Lung (tissue), 11 donors: ENCODE measurements at regions not wholly inside any gene's neighbourhood (a gene's known extent, or its start where the extent isn't known, plus 50 kb on each side); places are given as distances from the start of the nearest gene placed in this dataset.

Experiments
- ATAC-seq: fragments of 200-7000 bp; cut with Tn5 transposase; one replicate; pipeline ENCODE4 v1.9.1; 2020; ENCODE audit warnings: moderate number of reproducible peaks; ENCODE audit not compliant: insufficient read depth, low FRiP score
- DNase-seq, 3 donors: peaks; one replicate each; pipeline ENCODE4 v3.0.0-alpha.2; 2013 to 2017
- H3K27ac ChIP-seq, 2 donors: one replicate each; pipeline ENCODE4 v1.5.1; 2013; ENCODE audit warnings: mild to moderate bottlenecking in 2 of 2, moderate library complexity in 2 of 2, control low read depth in 1 of 2, inconsistent platforms in 1 of 2, low read depth in 1 of 2, low read length in 1 of 2
- H3K27me3 ChIP-seq, 3 donors: one replicate each; pipeline ENCODE4 v1.5.1; 2013; ENCODE audit warnings: low read length in 2 of 3; ENCODE audit not compliant: control insufficient read depth in 3 of 3, insufficient read depth in 3 of 3
- H3K36me3 ChIP-seq, 4 donors: one replicate each; pipeline ENCODE4 v1.5.1; 2013; ENCODE audit warnings: low read length in 4 of 4, mild to moderate bottlenecking in 1 of 4, moderate library complexity in 1 of 4; ENCODE audit not compliant: control insufficient read depth in 4 of 4, insufficient read depth in 4 of 4
- H3K4me1 ChIP-seq, 5 donors: one replicate each; pipeline ENCODE4 v1.5.1; 2013; ENCODE audit warnings: low read length in 5 of 5, mild to moderate bottlenecking in 2 of 5, moderate library complexity in 1 of 5; ENCODE audit not compliant: control insufficient read depth in 5 of 5, insufficient read depth in 5 of 5
- H3K4me3 ChIP-seq: one replicate; pipeline ENCODE4 v1.5.1; 2013; ENCODE audit warnings: mild to moderate bottlenecking, control low read depth, moderate library complexity
- H3K9ac ChIP-seq, 2 donors: one replicate each; pipeline ENCODE4 v1.5.1; 2013; ENCODE audit warnings: low read length in 2 of 2, control low read depth in 1 of 2; ENCODE audit not compliant: insufficient read depth in 1 of 2
- H3K9me3 ChIP-seq, 4 donors: one replicate each; pipeline ENCODE4 v1.5.1; 2013; ENCODE audit warnings: low read length in 3 of 4, mild to moderate bottlenecking in 1 of 4, moderate library complexity in 1 of 4; ENCODE audit not compliant: control insufficient read depth in 4 of 4, insufficient read depth in 3 of 4
- WGBS, 2 donors: extraction: QIAGEN DNeasy Blood & Tissue Kit; methylation state at CpG; one replicate each; pipeline ENCODE4 v1.1.7; 2013; 5-methylcytosine and 5-hydroxymethylcytosine counted together
- TF ChIP-seq, protein P1 (sequence below): IDR thresholded peaks from 2 replicates; pipeline ENCODE4 v1.5.1; 2012; ENCODE audit warnings: mild to moderate bottlenecking; ENCODE audit errors: control extremely low read depth, extremely low read depth
- donor health status: control.
- donor health status: control.
- donor health status: Bipolar disorder and iron deficiency.
- donor health status: healthy.
- donor health status: DM: yes; HTN: yes; CAD: no.

DNA sequence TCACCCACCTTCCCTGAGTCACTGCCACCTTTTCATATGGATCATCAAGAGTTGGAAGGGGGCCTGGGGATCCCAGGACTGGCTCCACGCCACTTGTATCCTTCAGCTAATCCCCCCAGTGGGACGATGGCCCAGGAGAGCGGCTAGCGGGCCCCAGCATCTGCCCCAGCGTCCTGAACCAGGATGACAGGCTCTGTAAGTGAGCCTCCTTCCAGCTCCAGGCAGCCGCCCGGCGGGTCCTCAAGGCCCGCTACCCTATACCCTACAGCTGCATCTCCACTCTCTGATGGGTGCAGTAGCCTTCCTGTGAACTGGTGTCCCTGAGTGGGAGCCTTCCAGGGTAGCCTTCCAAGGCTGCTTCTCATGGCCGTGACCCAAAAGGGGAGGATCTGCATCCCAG, 183.1 kb downstream of the ATG4C start:
- ATAC-seq (no peak), DNase-seq (no peak)
- Histone ChIP-seq H3K27ac (no peak overlapping the region), H3K9me3 (no peaks in the 10 kb centered on the region), H3K4me3 (no peak overlapping the region), H3K9ac (no peak overlapping the region), H3K4me1 (no peaks in the 10 kb centered on the region), H3K27me3 (peaks cover 0 to 4% (median 2%) of the 10 kb centered on the region in 3 donors), H3K36me3 (no peaks in the 10 kb centered on the region)
- WGBS, 2 donors = 90 to 91% methylated on average over 10 of the region's 10 CpGs
- TF ChIP-seq, protein P1, sequence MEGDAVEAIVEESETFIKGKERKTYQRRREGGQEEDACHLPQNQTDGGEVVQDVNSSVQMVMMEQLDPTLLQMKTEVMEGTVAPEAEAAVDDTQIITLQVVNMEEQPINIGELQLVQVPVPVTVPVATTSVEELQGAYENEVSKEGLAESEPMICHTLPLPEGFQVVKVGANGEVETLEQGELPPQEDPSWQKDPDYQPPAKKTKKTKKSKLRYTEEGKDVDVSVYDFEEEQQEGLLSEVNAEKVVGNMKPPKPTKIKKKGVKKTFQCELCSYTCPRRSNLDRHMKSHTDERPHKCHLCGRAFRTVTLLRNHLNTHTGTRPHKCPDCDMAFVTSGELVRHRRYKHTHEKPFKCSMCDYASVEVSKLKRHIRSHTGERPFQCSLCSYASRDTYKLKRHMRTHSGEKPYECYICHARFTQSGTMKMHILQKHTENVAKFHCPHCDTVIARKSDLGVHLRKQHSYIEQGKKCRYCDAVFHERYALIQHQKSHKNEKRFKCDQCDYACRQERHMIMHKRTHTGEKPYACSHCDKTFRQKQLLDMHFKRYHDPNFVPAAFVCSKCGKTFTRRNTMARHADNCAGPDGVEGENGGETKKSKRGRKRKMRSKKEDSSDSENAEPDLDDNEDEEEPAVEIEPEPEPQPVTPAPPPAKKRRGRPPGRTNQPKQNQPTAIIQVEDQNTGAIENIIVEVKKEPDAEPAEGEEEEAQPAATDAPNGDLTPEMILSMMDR = no peak

DNA sequence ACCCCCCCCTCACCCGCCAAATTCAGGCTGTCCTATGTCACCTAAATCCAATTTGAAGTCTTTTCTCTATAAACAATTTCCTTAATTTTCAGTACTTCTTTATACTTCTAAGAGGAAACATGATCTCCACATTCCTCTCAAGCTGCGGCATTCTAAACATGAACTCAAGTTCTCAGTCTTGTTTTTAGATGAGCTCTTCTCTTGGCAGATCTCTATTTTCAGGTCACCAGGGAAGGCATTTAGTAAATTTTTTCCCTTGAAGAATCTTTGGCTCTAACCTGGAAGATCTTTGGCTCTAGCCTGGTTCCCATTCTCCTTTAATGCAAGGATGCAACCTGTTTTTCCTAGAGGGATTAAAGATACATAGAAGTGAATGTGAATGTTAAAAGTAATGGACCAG, 193.4 kb downstream of the ATG4C start:
- DNase-seq = peak in 1 of 3 donors; percentile 14
- 61 to 86% methylated on average over 2 of the region's 2 CpGs for WGBS, 2 donors

DNA sequence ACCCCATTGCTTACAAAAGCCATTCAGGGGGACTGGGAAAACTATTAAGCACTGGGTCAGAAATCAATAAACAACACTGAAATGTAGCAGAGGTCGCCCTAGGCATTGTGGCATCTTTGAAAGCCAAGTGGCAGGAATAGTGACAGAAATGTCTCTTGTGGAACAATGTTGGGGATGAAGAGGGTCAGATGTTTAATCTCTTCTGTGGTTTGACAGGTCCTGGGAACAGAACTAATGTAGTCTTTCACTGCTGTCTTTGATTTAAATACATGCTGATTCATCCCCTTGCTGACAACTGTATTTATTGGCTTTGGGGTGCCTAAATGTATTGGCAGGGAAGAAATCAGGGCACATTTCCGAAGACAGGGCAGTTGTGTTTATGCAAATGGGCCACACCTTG, 194.8 kb downstream of the ATG4C start:
- H3K4me1 ChIP-seq = no peaks in the 10 kb centered on the region
- H3K9ac ChIP-seq = no peak overlapping the region
- TF ChIP-seq, protein P1 = no peak
- no peak overlapping the region for H3K27ac ChIP-seq
- H3K36me3 ChIP-seq = no peaks in the 10 kb centered on the region
- no peak overlapping the region for H3K4me3 ChIP-seq
- H3K27me3 ChIP-seq = peaks cover 0 to 4% (median 0%) of the 10 kb centered on the region in 3 donors
- no peak for DNase-seq
- 82 to 88% methylated on average over 2 of the region's 2 CpGs for WGBS, 2 donors
- no peaks in the 10 kb centered on the region for H3K9me3 ChIP-seq
- no peak for ATAC-seq

More for the DNA sequence above, 193.4 kb downstream of the ATG4C start:
- H3K27me3 ChIP-seq = peaks cover 0 to 4% (median 0%) of the 10 kb centered on the region in 3 donors
- H3K9me3 ChIP-seq = no peaks in the 10 kb centered on the region
- no peak overlapping the region for H3K4me3 ChIP-seq
- H3K27ac ChIP-seq = no peak overlapping the region
- ATAC-seq = no peak
- TF ChIP-seq, protein P1 = no peak
- H3K4me1 ChIP-seq = no peaks in the 10 kb centered on the region
- H3K9ac ChIP-seq = no peak overlapping the region
- H3K36me3 ChIP-seq = no peaks in the 10 kb centered on the region

DNA sequence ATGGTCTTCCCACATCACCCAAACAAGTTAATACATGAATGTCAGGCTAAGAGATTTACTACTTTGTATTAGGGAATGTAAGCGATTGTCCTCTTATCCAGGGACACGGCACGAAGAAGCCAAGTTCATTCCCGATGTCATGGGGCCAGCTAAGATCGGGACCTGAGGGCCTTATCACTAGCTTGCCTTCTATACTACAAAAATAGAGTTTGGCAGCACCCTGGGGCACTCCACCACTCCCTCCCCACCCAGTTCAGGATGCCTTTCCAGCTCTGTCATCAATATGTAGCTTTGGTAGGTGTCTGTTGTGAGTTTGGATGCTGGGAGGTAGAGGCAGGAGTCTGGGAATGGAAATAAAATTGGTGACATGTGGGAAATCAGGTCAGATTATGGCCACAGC, 197.5 kb downstream of the ATG4C start:
- ATAC-seq (no peak), DNase-seq (no peak)
- Histone ChIP-seq H3K36me3 (no peaks in the 10 kb centered on the region), H3K9ac (no peak overlapping the region), H3K27me3 (no peaks in the 10 kb centered on the region), H3K4me1 (no peaks in the 10 kb centered on the region), H3K27ac (no peak overlapping the region), H3K9me3 (no peaks in the 10 kb centered on the region), H3K4me3 (no peak overlapping the region)
- TF ChIP-seq, protein P1 = no peak
- WGBS, 2 donors = 94 to 96% methylated on average over 5 of the region's 5 CpGs
